ENCODE measurements at regions not wholly inside any gene's neighbourhood (a gene's known extent, or its start where the extent isn't known, plus 50 kb on each side); places are given as distances from the start of the nearest gene placed in this dataset.

DNA sequence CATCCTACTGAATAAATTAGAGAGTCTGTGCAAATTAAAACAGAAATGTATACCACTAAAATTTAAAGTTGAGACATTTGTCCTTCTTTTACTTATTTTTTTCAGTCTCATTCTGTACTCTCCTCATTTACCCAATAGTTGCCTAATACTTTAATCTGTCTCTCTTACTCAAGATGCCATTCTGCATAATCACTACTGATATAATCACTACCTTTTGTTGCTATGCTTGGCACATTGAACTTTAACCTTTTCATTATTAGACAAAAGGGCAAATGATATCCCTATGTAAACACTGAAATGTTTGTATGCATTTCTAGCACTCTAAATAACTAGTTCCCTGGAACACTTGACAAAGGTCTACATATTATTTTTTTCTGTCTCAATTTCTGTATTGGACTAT lies 1108.3 kb upstream of the FLRT2 start:
- Histone ChIP-seq H3K36me3 (ENCODE audit: control insufficient read depth, insufficient read depth, low read length) (no peaks in the 10 kb centered on the region), H3K9me3 (no peaks in the 10 kb centered on the region), H3K27me3 (replicated peaks; ENCODE audit: control insufficient read depth, insufficient read depth, low read length) (no peaks in the 10 kb centered on the region), H3K4me3 (ENCODE audit: low read depth, low read length) (no peak overlapping the region), H3K4me1 (0 out of 2 replicates have a peak, but pooled peaks cover 8% of the 10 kb centered on the region)
- H3K9me3 Mint-ChIP-seq (ENCODE audit: unreplicated experiment): peaks cover 9% of the 10 kb centered on the region
- ChIA-PET CTCF (no interaction called here), POLR2A (no interaction called here)
- intact Hi-C loops (cut with micrococcal nuclease; ENCODE audit: unreplicated experiment): no loop called here
- peaks cover 7% of the 10 kb centered on the region for H3K4me1 Mint-ChIP-seq (ENCODE audit: low read depth, unreplicated experiment)
- no peak overlapping the region for H3K27ac Mint-ChIP-seq (ENCODE audit: unreplicated experiment)
- BruUV-seq (replicated peaks): no TSS peak
- no peak overlapping the region for H3K4me3 Mint-ChIP-seq (ENCODE audit: unreplicated experiment)
- H3K36me3 Mint-ChIP-seq (ENCODE audit: insufficient read depth, unreplicated experiment): no peaks in the 10 kb centered on the region
- peaks cover 2% of the 10 kb centered on the region for H3K27me3 Mint-ChIP-seq (ENCODE audit: insufficient read depth, unreplicated experiment)
- TF ChIP-seq, protein P1, sequence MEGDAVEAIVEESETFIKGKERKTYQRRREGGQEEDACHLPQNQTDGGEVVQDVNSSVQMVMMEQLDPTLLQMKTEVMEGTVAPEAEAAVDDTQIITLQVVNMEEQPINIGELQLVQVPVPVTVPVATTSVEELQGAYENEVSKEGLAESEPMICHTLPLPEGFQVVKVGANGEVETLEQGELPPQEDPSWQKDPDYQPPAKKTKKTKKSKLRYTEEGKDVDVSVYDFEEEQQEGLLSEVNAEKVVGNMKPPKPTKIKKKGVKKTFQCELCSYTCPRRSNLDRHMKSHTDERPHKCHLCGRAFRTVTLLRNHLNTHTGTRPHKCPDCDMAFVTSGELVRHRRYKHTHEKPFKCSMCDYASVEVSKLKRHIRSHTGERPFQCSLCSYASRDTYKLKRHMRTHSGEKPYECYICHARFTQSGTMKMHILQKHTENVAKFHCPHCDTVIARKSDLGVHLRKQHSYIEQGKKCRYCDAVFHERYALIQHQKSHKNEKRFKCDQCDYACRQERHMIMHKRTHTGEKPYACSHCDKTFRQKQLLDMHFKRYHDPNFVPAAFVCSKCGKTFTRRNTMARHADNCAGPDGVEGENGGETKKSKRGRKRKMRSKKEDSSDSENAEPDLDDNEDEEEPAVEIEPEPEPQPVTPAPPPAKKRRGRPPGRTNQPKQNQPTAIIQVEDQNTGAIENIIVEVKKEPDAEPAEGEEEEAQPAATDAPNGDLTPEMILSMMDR (IDR thresholded peaks at IDR 0.05; ENCODE audit: insufficient read depth in 1 of 2, low read depth in 1 of 2, low read length in 1 of 2, severe bottlenecking in 1 of 2, unreplicated experiment in 1 of 2): no peak
- DNase-seq: no peak

DNA sequence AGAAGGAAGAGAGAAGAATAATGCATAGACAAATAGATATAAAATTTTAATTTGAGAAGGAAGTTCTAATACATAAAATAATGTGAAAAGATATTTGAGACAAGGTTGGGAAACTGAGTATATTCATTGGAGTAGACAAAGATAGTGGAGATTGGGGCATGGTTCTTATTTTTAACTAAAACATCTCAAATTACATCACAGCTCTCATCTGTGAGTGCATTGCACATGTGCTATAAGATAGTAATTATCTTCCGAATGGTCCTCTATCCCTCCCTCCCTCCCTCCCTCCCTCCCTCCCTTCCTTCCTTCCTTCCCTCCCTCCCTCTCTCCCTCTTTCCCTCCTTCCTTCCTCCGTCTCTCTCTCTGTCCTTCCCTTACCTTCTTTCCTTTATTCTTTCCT lies 1104.0 kb upstream of the FLRT2 start:
- Mint-ChIP-seq H3K27ac (ENCODE audit: unreplicated experiment) (no peak overlapping the region), H3K4me3 (ENCODE audit: unreplicated experiment) (no peak overlapping the region), H3K36me3 (ENCODE audit: insufficient read depth, unreplicated experiment) (no peaks in the 10 kb centered on the region), H3K27me3 (ENCODE audit: insufficient read depth, unreplicated experiment) (peaks cover 2% of the 10 kb centered on the region), H3K9me3 (ENCODE audit: unreplicated experiment) (no peaks in the 10 kb centered on the region), H3K4me1 (ENCODE audit: low read depth, unreplicated experiment) (peaks cover 7% of the 10 kb centered on the region)
- DNase-seq: no peak
- intact Hi-C loops (cut with micrococcal nuclease; ENCODE audit: unreplicated experiment): no loop called here
- TF ChIP-seq, protein P1 (IDR thresholded peaks at IDR 0.05; ENCODE audit: insufficient read depth in 1 of 2, low read depth in 1 of 2, low read length in 1 of 2, severe bottlenecking in 1 of 2, unreplicated experiment in 1 of 2): no peak
- H3K4me3 ChIP-seq (ENCODE audit: low read depth, low read length): no peak overlapping the region
- CTCF ChIA-PET: no interaction called here
- H3K27me3 ChIP-seq (replicated peaks; ENCODE audit: control insufficient read depth, insufficient read depth, low read length): no peaks in the 10 kb centered on the region
- POLR2A ChIA-PET: no interaction called here
- BruUV-seq (replicated peaks): no TSS peak
- H3K36me3 ChIP-seq (ENCODE audit: control insufficient read depth, insufficient read depth, low read length): no peaks in the 10 kb centered on the region
- no peaks in the 10 kb centered on the region for H3K9me3 ChIP-seq
- H3K4me1 ChIP-seq: 0 out of 2 replicates have a peak, but pooled peaks cover 8% of the 10 kb centered on the region

DNA sequence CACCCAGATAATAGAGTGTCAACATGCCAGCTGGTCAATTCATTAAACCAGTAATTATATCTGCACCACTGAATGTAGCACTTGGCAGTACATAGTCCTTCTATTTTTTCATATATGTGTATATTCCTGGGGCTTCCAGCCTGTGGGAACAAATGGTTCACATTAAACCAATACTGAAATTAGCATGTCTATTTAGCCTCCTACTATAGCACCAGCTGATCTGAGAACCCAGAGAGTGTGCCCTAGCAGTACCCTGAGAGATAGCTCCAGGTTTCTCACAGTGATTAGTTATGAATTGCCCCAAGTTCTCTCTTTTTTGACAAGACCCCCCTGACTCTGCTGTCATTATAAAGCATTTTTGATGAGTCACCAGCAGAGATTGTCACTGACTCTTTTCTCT lies 1097.3 kb upstream of the FLRT2 start:
- Mint-ChIP-seq H3K27me3 (ENCODE audit: insufficient read depth, unreplicated experiment) (no peaks in the 10 kb centered on the region), H3K36me3 (ENCODE audit: insufficient read depth, unreplicated experiment) (no peaks in the 10 kb centered on the region), H3K4me1 (ENCODE audit: low read depth, unreplicated experiment) (no peaks in the 10 kb centered on the region), H3K4me3 (ENCODE audit: unreplicated experiment) (no peak overlapping the region), H3K27ac (ENCODE audit: unreplicated experiment) (no peak overlapping the region), H3K9me3 (ENCODE audit: unreplicated experiment) (no peaks in the 10 kb centered on the region)
- TF ChIP-seq, protein P1 (IDR thresholded peaks at IDR 0.05; ENCODE audit: insufficient read depth in 1 of 2, low read depth in 1 of 2, low read length in 1 of 2, severe bottlenecking in 1 of 2, unreplicated experiment in 1 of 2): no peak
- ChIA-PET CTCF (no interaction called here), POLR2A (no interaction called here)
- no peak for DNase-seq
- H3K36me3 ChIP-seq (ENCODE audit: control insufficient read depth, insufficient read depth, low read length): no peaks in the 10 kb centered on the region
- no peaks in the 10 kb centered on the region for H3K9me3 ChIP-seq
- no TSS peak for BruUV-seq (replicated peaks)
- intact Hi-C loops (cut with micrococcal nuclease; ENCODE audit: unreplicated experiment): no loop called here
- no peak overlapping the region for H3K4me3 ChIP-seq (ENCODE audit: low read depth, low read length)
- H3K4me1 ChIP-seq: no peaks in the 10 kb centered on the region
- H3K27me3 ChIP-seq (replicated peaks; ENCODE audit: control insufficient read depth, insufficient read depth, low read length): no peaks in the 10 kb centered on the region

All from Caco-2 (cell line).